ENCODE measurements at regions not wholly inside any gene's neighbourhood (a gene's known extent, or its start where the extent isn't known, plus 50 kb on each side); places are given as distances from the start of the nearest gene placed in this dataset.

DNA sequence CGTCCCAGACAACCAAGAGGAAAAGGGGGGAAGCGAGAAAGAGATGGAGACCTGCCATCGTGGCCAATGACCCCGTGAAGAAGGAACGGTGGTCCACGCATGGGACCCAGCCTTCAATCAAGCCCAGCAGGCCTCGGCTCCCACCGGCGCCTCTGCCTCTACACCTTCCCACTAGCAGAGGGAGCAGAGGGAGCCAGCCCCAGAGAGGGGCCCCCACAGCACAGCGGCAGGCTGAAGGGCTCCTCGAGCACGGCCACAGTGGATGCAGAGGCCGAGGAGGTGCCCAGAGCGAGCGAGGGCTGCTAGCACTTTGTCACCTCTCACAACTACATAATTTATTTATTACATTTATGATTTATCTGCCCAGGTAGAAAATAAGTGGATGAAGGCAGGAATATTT lies 68.4 kb upstream of the TOPAZ1 start:
- no peak for DNase-seq

DNA sequence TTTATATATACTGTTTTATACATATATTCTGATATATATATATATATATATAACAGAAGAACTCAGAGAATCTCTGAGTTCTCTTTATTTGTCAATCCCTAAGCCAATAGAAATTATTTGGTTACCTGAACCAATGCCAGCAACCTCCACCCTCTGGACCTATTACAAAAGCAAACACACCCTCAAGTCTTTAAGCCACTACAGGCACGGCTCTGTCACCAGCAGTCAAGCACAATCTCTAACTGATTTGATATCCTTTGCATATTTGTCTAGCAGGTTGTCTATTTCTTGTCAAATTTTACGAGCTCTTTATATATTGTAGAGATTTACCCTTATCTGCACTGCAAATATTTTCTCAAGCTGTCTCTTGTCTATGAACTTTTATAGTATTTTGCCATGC lies 66.6 kb upstream of the TOPAZ1 start:
- DNase-seq = no peak

DNA sequence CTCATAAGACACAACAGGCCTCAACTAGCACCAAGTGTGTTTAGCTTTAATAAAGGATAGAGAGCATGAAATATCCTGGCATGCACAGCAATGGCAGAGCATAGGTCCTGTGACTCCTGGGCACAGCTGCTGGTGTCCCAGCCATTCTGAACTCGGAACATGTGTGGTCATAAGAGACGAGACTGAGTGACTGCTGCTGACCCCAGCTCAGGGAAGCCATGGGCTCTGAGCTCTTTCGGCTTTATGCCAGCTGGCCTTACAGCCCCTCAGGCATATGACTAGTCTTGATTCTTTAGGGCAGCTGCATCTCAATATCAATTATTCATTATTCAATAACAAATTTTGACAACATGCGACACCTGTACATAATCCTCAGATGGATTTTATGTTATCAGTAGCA lies 62.4 kb upstream of the TOPAZ1 start:
- no peak for DNase-seq

DNA sequence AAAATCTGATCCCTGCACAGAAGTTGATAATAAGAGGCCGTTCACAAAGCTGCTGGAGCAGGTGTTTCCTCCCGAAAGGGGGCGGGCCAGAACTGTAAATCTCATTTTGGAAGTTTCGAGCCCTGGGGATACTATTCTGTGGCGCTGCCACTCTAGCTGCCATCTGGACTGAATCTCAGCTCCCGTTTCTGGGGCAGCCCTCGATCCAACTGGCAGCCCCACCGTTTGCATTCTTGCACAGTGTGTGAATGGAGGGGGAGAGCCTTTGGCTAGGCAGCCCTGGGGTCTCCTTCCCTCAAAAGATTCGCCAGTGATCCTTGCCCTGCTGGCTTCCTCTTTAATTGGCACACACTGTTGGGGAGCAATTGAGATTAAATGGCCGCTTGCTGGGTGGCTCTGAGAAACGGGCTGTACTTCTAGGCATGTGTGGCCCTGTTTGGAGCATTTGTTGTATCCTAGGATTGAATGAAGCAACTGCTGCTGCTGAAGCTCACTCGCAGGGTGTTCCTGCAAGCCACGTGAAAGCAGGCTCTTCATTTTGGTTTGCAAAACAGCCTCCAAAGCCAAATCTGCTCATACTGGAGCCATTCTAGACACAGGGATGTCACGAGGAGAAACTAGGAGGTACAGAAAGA lies 57.2 kb upstream of the TOPAZ1 start:
- DNase-seq = no peak

DNA sequence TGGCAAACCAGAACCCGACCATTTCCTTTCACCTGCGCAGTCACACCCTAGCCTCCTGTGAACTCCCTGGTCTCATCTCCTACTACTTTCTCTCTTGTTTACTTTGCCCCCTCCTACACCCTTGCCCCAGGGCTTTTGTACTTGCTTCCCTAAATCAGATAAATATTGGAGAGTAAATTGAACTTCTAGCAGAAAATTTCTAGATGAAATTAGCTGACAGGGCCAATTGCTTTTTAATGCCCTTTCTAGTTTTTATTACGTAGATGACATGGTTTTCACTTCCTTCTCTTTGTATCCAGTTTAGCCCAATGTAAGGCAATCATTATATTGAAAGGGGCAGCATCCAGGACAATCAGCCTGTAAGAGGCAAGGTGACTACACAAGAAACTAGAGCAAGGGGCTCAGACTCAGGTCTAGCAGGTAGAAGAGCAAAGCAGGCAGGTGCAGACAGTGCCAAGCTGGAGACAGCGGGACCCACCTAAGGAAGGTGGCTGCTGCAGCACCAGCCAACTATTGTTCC lies 56.2 kb upstream of the TOPAZ1 start:
- no peak for DNase-seq

DNA sequence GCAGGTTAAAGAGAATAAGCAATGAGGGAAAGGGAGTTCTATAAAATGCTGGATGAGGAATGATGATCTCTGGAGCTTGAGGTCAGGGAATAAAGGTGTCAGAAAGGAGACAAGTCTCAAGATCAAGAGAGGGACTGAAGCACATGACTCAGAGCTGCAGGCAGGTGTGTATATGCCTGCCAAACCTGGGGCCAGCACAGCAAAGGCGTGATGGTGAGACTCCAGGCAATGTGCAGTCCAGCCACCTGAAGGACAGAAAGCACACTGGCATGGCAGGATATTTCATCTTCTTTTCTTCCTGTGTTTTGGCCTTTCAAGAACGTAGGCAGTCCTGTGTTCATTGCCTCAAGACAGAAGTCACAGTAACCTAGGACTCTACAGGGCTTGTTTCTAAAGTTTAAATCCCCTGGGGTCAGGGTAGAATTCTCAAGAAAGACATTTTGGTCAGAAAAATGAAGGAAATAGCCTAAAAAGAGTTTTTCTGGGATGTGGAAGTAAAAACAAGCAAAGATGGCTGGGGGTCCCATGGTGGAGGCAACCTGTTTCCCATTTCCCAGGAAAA lies 55.5 kb upstream of the TOPAZ1 start:
- no peak for DNase-seq

DNA sequence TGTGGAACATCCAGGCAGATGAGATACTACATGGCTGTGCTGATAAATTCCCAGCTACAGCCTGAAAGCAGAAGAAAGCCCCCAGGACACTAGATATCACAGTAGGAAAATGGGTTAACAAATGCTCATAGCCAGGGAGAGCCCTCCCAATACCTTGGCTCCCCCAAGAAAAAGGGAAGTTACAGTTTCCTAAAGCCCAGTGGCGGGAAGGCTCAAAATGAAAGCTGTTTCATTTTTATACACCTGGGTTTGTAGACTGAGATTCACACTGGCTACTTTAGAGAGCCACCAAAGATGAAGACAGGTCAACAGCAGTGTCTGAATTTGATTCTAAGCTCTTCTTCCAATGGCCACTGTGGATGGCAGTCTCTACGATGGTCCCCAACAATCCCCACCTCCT lies 55.0 kb upstream of the TOPAZ1 start:
- no peak for DNase-seq

All from activated CD4-positive, alpha-beta T cell treated with anti-CD3 and anti-CD28 coated beads for 48 hours (primary cell).